B cell (primary cell): ENCODE measurements at regions not wholly inside any gene's neighbourhood (a gene's known extent, or its start where the extent isn't known, plus 50 kb on each side); places are given as distances from the start of the nearest gene placed in this dataset.

ENCODE experiments used
- EZH2 ChIP-seq: IDR thresholded peaks from 2 replicates; pipeline ENCODE4 v1.6.1; 2012; ENCODE audit warnings: borderline replicate concordance, low read depth, mild to moderate bottlenecking, moderate library complexity, low read length; ENCODE audit not compliant: insufficient read depth, poor library complexity, severe bottlenecking
- TF ChIP-seq, protein P1 (sequence below): fragments of 200-600 bp; IDR thresholded peaks from one replicate; pipeline ENCODE4 v1.8.0; 2022; ENCODE audit warnings: antibody characterized with exemption, mild to moderate bottlenecking

DNA sequence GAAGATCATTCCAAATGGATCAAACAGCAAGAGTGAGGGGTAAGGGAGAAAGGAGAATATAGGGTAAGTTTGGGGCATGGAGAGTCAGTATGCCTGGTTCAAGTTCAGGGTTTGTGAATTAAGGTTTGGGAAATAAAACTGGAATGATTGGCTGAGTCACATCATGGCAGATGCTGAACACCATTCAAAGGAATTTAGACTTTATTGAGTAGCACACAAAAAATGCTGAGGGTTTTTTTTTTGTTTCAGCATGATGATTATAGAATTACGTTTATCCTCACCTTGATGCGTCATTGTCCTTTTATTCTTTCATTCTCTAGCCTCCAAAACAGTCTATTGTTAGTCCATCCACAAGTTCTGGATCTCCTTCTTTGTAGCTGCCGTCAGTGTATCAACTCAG, 220.0 kb upstream of the UMPS start:
- TF ChIP-seq, protein P1, sequence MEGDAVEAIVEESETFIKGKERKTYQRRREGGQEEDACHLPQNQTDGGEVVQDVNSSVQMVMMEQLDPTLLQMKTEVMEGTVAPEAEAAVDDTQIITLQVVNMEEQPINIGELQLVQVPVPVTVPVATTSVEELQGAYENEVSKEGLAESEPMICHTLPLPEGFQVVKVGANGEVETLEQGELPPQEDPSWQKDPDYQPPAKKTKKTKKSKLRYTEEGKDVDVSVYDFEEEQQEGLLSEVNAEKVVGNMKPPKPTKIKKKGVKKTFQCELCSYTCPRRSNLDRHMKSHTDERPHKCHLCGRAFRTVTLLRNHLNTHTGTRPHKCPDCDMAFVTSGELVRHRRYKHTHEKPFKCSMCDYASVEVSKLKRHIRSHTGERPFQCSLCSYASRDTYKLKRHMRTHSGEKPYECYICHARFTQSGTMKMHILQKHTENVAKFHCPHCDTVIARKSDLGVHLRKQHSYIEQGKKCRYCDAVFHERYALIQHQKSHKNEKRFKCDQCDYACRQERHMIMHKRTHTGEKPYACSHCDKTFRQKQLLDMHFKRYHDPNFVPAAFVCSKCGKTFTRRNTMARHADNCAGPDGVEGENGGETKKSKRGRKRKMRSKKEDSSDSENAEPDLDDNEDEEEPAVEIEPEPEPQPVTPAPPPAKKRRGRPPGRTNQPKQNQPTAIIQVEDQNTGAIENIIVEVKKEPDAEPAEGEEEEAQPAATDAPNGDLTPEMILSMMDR = no peak
- TF ChIP-seq EZH2 = no peak
